Lung (tissue), 11 donors: ENCODE measurements at regions not wholly inside any gene's neighbourhood (a gene's known extent, or its start where the extent isn't known, plus 50 kb on each side); places are given as distances from the start of the nearest gene placed in this dataset.

Experiments used
- ATAC-seq: fragments of 200-7000 bp; cut with Tn5 transposase; one replicate; pipeline ENCODE4 v1.9.1; 2020; ENCODE audit warnings: moderate number of reproducible peaks; ENCODE audit not compliant: insufficient read depth, low FRiP score
- DNase-seq, 3 donors: peaks; one replicate each; pipeline ENCODE4 v3.0.0-alpha.2; 2013 to 2017
- H3K27ac ChIP-seq, 2 donors: one replicate each; pipeline ENCODE4 v1.5.1; 2013; ENCODE audit warnings: mild to moderate bottlenecking in 2 of 2, moderate library complexity in 2 of 2, control low read depth in 1 of 2, inconsistent platforms in 1 of 2, low read depth in 1 of 2, low read length in 1 of 2
- H3K27me3 ChIP-seq, 3 donors: one replicate each; pipeline ENCODE4 v1.5.1; 2013; ENCODE audit warnings: low read length in 2 of 3; ENCODE audit not compliant: control insufficient read depth in 3 of 3, insufficient read depth in 3 of 3
- H3K36me3 ChIP-seq, 4 donors: one replicate each; pipeline ENCODE4 v1.5.1; 2013; ENCODE audit warnings: low read length in 4 of 4, mild to moderate bottlenecking in 1 of 4, moderate library complexity in 1 of 4; ENCODE audit not compliant: control insufficient read depth in 4 of 4, insufficient read depth in 4 of 4
- H3K4me1 ChIP-seq, 5 donors: one replicate each; pipeline ENCODE4 v1.5.1; 2013; ENCODE audit warnings: low read length in 5 of 5, mild to moderate bottlenecking in 2 of 5, moderate library complexity in 1 of 5; ENCODE audit not compliant: control insufficient read depth in 5 of 5, insufficient read depth in 5 of 5
- H3K4me3 ChIP-seq: one replicate; pipeline ENCODE4 v1.5.1; 2013; ENCODE audit warnings: mild to moderate bottlenecking, control low read depth, moderate library complexity
- H3K9ac ChIP-seq, 2 donors: one replicate each; pipeline ENCODE4 v1.5.1; 2013; ENCODE audit warnings: low read length in 2 of 2, control low read depth in 1 of 2; ENCODE audit not compliant: insufficient read depth in 1 of 2
- H3K9me3 ChIP-seq, 4 donors: one replicate each; pipeline ENCODE4 v1.5.1; 2013; ENCODE audit warnings: low read length in 3 of 4, mild to moderate bottlenecking in 1 of 4, moderate library complexity in 1 of 4; ENCODE audit not compliant: control insufficient read depth in 4 of 4, insufficient read depth in 3 of 4
- CTCF ChIP-seq: IDR thresholded peaks from 2 replicates; pipeline ENCODE4 v1.5.1; 2012; ENCODE audit warnings: mild to moderate bottlenecking; ENCODE audit errors: control extremely low read depth, extremely low read depth
- WGBS, 2 donors: extraction: QIAGEN DNeasy Blood & Tissue Kit; methylation state at CpG; one replicate each; pipeline ENCODE4 v1.1.7; 2013; 5-methylcytosine and 5-hydroxymethylcytosine counted together
- donor health status: control.
- donor health status: control.
- donor health status: Bipolar disorder and iron deficiency.
- donor health status: healthy.
- donor health status: DM: yes; HTN: yes; CAD: no.

GRCh38 chr1:63073309-63074306, 248.8 kb upstream of the FOXD3 start:
- Histone ChIP-seq H3K4me3 (no peak overlapping the region), H3K9me3 (peaks cover 0 to 10% (median 5%) of the 10 kb centered on the region in 4 donors), H3K27me3 (peaks cover 6 to 48% (median 34%) of the 10 kb centered on the region in 3 donors), H3K36me3 (no peaks in the 10 kb centered on the region), H3K4me1 (peaks cover 0 to 8% (median 0%) of the 10 kb centered on the region in 5 donors), H3K27ac (no peak overlapping the region), H3K9ac (no peak overlapping the region)
- ATAC-seq (no peak), DNase-seq (peak; percentile 10 to 29 (median 19))
- TF ChIP-seq CTCF = no peak
- WGBS, 2 donors = 7 to 8% methylated on average over 37 to 41 of the region's 41 CpGs

GRCh38 chr1:63074321-63074720, 248.0 kb upstream of the FOXD3 start:
- WGBS, 2 donors = 33 to 37% methylated on average over 15 of the region's 15 CpGs

DNA sequence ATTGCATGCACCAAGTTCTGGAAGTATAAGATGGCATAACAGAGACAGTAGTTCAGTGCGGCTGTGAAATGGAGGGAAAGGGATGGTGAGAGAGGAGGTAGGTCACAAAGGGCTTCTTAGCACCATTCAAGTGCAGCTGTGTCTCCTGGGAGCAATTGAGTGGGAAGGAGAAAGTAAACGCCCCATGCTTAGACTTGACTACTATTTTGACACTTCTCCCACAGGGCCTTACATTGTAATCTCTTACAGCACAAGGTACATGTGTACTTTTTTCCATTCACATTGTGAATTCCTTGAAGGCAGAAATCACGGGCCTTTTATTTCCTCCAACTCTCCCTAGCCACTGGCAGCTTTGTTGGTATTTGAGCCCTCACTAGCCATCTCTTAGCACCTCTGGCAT, 239.6 kb upstream of the FOXD3 start:
- Histone ChIP-seq H3K27ac (no peak overlapping the region), H3K4me1 (no peaks in the 10 kb centered on the region), H3K9me3 (no peaks in the 10 kb centered on the region), H3K27me3 (peaks cover 0 to 6% (median 0%) of the 10 kb centered on the region in 3 donors), H3K9ac (no peak overlapping the region), H3K4me3 (no peak overlapping the region), H3K36me3 (no peaks in the 10 kb centered on the region)
- no peak for ATAC-seq
- 67 to 78% methylated on average over 3 of the region's 3 CpGs for WGBS, 2 donors
- peak in 1 of 3 donors; percentile 14 for DNase-seq
- TF ChIP-seq CTCF = no peak

More at GRCh38 chr1:63074321-63074720, 248.0 kb upstream of the FOXD3 start:
- TF ChIP-seq CTCF = no peak
- Histone ChIP-seq H3K9me3 (peaks cover 0 to 10% (median 5%) of the 10 kb centered on the region in 4 donors), H3K4me3 (no peak overlapping the region), H3K9ac (no peak overlapping the region), H3K36me3 (no peaks in the 10 kb centered on the region), H3K27me3 (peaks cover 6 to 48% (median 34%) of the 10 kb centered on the region in 3 donors), H3K4me1 (peaks cover 0 to 8% (median 0%) of the 10 kb centered on the region in 5 donors), H3K27ac (no peak overlapping the region)
- DNase-seq (peak in 1 of 3 donors; percentile 1), ATAC-seq (no peak)
